ENCODE measurements at regions not wholly inside any gene's neighbourhood (a gene's known extent, or its start where the extent isn't known, plus 50 kb on each side); places are given as distances from the start of the nearest gene placed in this dataset.

- no peak overlapping the region for H3K4me3 Mint-ChIP-seq (ENCODE audit: unreplicated experiment)
- Histone ChIP-seq H3K9me3 (ENCODE audit: insufficient read depth, low read depth, low read length) (no peaks in the 10 kb centered on the region), H3K9ac (ENCODE audit: low read length) (no peak overlapping the region), H3K4me1 (ENCODE audit: insufficient read depth, low read length) (no peaks in the 10 kb centered on the region), H3K27ac (ENCODE audit: low read depth, low read length) (no peak overlapping the region), H3K36me3 (ENCODE audit: insufficient read depth, low read length) (no peaks in the 10 kb centered on the region), H3K79me2 (ENCODE audit: insufficient read depth, low read length) (no peaks in the 10 kb centered on the region), H4K20me1 (ENCODE audit: insufficient read depth, low read length) (no peaks in the 10 kb centered on the region), H3K4me3 (ENCODE audit: insufficient read depth, low read depth, low read length) (no peak overlapping the region), H3K27me3 (ENCODE audit: insufficient read depth, low read length) (no peaks in the 10 kb centered on the region), H2AFZ (ENCODE audit: low read depth, low read length) (no peak overlapping the region), H3K4me2 (ENCODE audit: low read length) (no peak overlapping the region)
- no peaks in the 10 kb centered on the region for H3K9me3 Mint-ChIP-seq (ENCODE audit: unreplicated experiment)
- DNase-seq (ENCODE audit: low read depth): no peak
- H3K27me3 Mint-ChIP-seq (ENCODE audit: low read depth, unreplicated experiment): no peaks in the 10 kb centered on the region
- TF ChIP-seq CTCF (IDR thresholded peaks at IDR 0.05; ENCODE audit: insufficient read depth, low read depth, low read length) (no peak), EZH2 (IDR thresholded peaks at IDR 0.05; ENCODE audit: insufficient read depth, low read length) (no peak)
- H3K36me3 Mint-ChIP-seq (ENCODE audit: low read depth, unreplicated experiment): no peaks in the 10 kb centered on the region
- no peaks in the 10 kb centered on the region for H3K4me1 Mint-ChIP-seq (ENCODE audit: low read depth, unreplicated experiment)
- no peak overlapping the region for H3K27ac Mint-ChIP-seq (ENCODE audit: unreplicated experiment)
- no peak for FAIRE-seq
These were observed 659.8 kb upstream of the MEF2C start for GRCh38 chr5:89542736-89543135.

GRCh38 chr5:89537800-89538199 lies 654.8 kb upstream of the MEF2C start:
- DNase-seq (ENCODE audit: low read depth): no peak
- no peaks in the 10 kb centered on the region for H3K36me3 Mint-ChIP-seq (ENCODE audit: low read depth, unreplicated experiment)
- Histone ChIP-seq H3K9me3 (ENCODE audit: insufficient read depth, low read depth, low read length) (no peaks in the 10 kb centered on the region), H3K27me3 (ENCODE audit: insufficient read depth, low read length) (no peaks in the 10 kb centered on the region), H3K4me1 (ENCODE audit: insufficient read depth, low read length) (no peaks in the 10 kb centered on the region), H3K79me2 (ENCODE audit: insufficient read depth, low read length) (no peaks in the 10 kb centered on the region), H4K20me1 (ENCODE audit: insufficient read depth, low read length) (no peaks in the 10 kb centered on the region), H3K36me3 (ENCODE audit: insufficient read depth, low read length) (no peaks in the 10 kb centered on the region), H3K4me2 (ENCODE audit: low read length) (no peak overlapping the region), H3K9ac (ENCODE audit: low read length) (no peak overlapping the region), H3K4me3 (ENCODE audit: insufficient read depth, low read depth, low read length) (no peak overlapping the region), H3K27ac (ENCODE audit: low read depth, low read length) (no peak overlapping the region), H2AFZ (ENCODE audit: low read depth, low read length) (no peak overlapping the region)
- TF ChIP-seq EZH2 (IDR thresholded peaks at IDR 0.05; ENCODE audit: insufficient read depth, low read length) (no peak), CTCF (IDR thresholded peaks at IDR 0.05; ENCODE audit: insufficient read depth, low read depth, low read length) (no peak)
- peaks cover 9% of the 10 kb centered on the region for H3K4me1 Mint-ChIP-seq (ENCODE audit: low read depth, unreplicated experiment)
- H3K27ac Mint-ChIP-seq (ENCODE audit: unreplicated experiment): no peak overlapping the region
- H3K4me3 Mint-ChIP-seq (ENCODE audit: unreplicated experiment): no peak overlapping the region
- no peaks in the 10 kb centered on the region for H3K9me3 Mint-ChIP-seq (ENCODE audit: unreplicated experiment)
- no peak for FAIRE-seq
- H3K27me3 Mint-ChIP-seq (ENCODE audit: low read depth, unreplicated experiment): no peaks in the 10 kb centered on the region

- FAIRE-seq: no peak
- H3K27me3 Mint-ChIP-seq (ENCODE audit: low read depth, unreplicated experiment): no peaks in the 10 kb centered on the region
- H3K4me1 Mint-ChIP-seq (ENCODE audit: low read depth, unreplicated experiment): peaks cover 9% of the 10 kb centered on the region
- H3K9me3 ChIP-seq (ENCODE audit: insufficient read depth, low read depth, low read length): no peaks in the 10 kb centered on the region
- no peak overlapping the region for H3K4me2 ChIP-seq (ENCODE audit: low read length)
- DNase-seq (ENCODE audit: low read depth): no peak
- H3K36me3 ChIP-seq (ENCODE audit: insufficient read depth, low read length): no peaks in the 10 kb centered on the region
- H2AFZ ChIP-seq (ENCODE audit: low read depth, low read length): no peak overlapping the region
- H3K4me1 ChIP-seq (ENCODE audit: insufficient read depth, low read length): no peaks in the 10 kb centered on the region
- H3K79me2 ChIP-seq (ENCODE audit: insufficient read depth, low read length): no peaks in the 10 kb centered on the region
- no peak overlapping the region for H3K9ac ChIP-seq (ENCODE audit: low read length)
- no peaks in the 10 kb centered on the region for H3K27me3 ChIP-seq (ENCODE audit: insufficient read depth, low read length)
- no peaks in the 10 kb centered on the region for H3K9me3 Mint-ChIP-seq (ENCODE audit: unreplicated experiment)
- TF ChIP-seq CTCF (IDR thresholded peaks at IDR 0.05; ENCODE audit: insufficient read depth, low read depth, low read length) (no peak), EZH2 (IDR thresholded peaks at IDR 0.05; ENCODE audit: insufficient read depth, low read length) (no peak)
- no peak overlapping the region for H3K4me3 ChIP-seq (ENCODE audit: insufficient read depth, low read depth, low read length)
- no peak overlapping the region for H3K27ac Mint-ChIP-seq (ENCODE audit: unreplicated experiment)
- H3K27ac ChIP-seq (ENCODE audit: low read depth, low read length): no peak overlapping the region
- H4K20me1 ChIP-seq (ENCODE audit: insufficient read depth, low read length): no peaks in the 10 kb centered on the region
- H3K36me3 Mint-ChIP-seq (ENCODE audit: low read depth, unreplicated experiment): no peaks in the 10 kb centered on the region
- no peak overlapping the region for H3K4me3 Mint-ChIP-seq (ENCODE audit: unreplicated experiment)
These were observed 653.0 kb upstream of the MEF2C start for GRCh38 chr5:89536020-89536419.
